ENCODE measurements at regions not wholly inside any gene's neighbourhood (a gene's known extent, or its start where the extent isn't known, plus 50 kb on each side); places are given as distances from the start of the nearest gene placed in this dataset.

GRCh38 chr5:114716955-114717354 lies 355.1 kb downstream of the KCNN2 start:
- no peak for TF ChIP-seq CTCF (IDR thresholded peaks at IDR 0.05 in 2 of 3, conservative IDR thresholded peaks at IDR 0.05 in 1 of 3; ENCODE audit: borderline replicate concordance in 1 of 3, insufficient read depth in 1 of 3, low read depth in 2 of 3, low read length in 2 of 3)
- TF ChIP-seq ZBTB33 (IDR thresholded peaks at IDR 0.05; ENCODE audit: extremely low read depth, insufficient replicate concordance, low read length): no peak
- no peak for TF ChIP-seq EGR1 (IDR thresholded peaks at IDR 0.05; ENCODE audit: low read depth)
- no peak for TF ChIP-seq MAX (IDR thresholded peaks at IDR 0.05)
- no peak for TF ChIP-seq RAD21 (IDR thresholded peaks at IDR 0.05; ENCODE audit: low read depth)
- no peak for TF ChIP-seq TCF7L2 (IDR thresholded peaks at IDR 0.05; ENCODE audit: borderline replicate concordance, extremely low read depth, insufficient read depth, insufficient read length)
- no peak for TF ChIP-seq POLR2AphosphoS5 (IDR thresholded peaks at IDR 0.05; ENCODE audit: low read depth, low read length)
- no peak for TF ChIP-seq JUND (IDR thresholded peaks at IDR 0.05)
- no peak for TF ChIP-seq FOSL1 (IDR thresholded peaks at IDR 0.05; ENCODE audit: low read depth)
